ENCODE measurements at regions not wholly inside any gene's neighbourhood (a gene's known extent, or its start where the extent isn't known, plus 50 kb on each side); places are given as distances from the start of the nearest gene placed in this dataset.

DNA sequence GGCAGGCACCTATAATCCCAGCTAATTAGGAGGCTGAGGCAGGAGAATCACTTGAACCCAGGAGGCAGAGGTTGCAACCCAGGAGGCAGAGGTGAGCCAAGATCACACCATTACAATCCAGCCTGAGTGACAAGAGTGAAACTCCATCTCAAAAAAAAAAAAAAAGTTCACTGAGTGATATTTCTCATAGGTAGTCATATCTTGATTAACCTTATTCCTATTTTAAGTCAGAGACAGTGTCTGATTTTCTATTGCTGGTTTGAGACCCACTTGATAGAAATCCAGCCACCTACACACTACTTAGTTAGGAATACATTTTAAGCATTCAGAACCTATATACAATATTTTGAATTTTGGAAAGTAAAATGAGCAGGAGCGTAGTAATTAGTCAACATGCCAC lies 357.4 kb upstream of the ADGRL2 start:
- TF ChIP-seq, protein P1, sequence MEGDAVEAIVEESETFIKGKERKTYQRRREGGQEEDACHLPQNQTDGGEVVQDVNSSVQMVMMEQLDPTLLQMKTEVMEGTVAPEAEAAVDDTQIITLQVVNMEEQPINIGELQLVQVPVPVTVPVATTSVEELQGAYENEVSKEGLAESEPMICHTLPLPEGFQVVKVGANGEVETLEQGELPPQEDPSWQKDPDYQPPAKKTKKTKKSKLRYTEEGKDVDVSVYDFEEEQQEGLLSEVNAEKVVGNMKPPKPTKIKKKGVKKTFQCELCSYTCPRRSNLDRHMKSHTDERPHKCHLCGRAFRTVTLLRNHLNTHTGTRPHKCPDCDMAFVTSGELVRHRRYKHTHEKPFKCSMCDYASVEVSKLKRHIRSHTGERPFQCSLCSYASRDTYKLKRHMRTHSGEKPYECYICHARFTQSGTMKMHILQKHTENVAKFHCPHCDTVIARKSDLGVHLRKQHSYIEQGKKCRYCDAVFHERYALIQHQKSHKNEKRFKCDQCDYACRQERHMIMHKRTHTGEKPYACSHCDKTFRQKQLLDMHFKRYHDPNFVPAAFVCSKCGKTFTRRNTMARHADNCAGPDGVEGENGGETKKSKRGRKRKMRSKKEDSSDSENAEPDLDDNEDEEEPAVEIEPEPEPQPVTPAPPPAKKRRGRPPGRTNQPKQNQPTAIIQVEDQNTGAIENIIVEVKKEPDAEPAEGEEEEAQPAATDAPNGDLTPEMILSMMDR (IDR thresholded peaks at IDR 0.05; ENCODE audit: insufficient read depth, low read length, poor library complexity, severe bottlenecking), result no peak
- TF ChIP-seq EZH2phosphoT487 (conservative IDR thresholded peaks at IDR 0.05; ENCODE audit: low read length), result no peak
- Histone ChIP-seq H3K9me2 (replicated peaks; ENCODE audit: insufficient read depth, low read length) (no peaks in the 10 kb centered on the region), H3K9me3 (ENCODE audit: insufficient read depth, low read length) (peaks cover 9% of the 10 kb centered on the region; the same call in 1 of the 2 replicates), H3K36me3 (ENCODE audit: low read length) (no peaks in the 10 kb centered on the region), H3K4me3 (ENCODE audit: insufficient read depth, low read length, poor library complexity, severe bottlenecking) (no peak overlapping the region), H3K79me2 (ENCODE audit: insufficient read depth, low read length) (no peaks in the 10 kb centered on the region), H4K20me1 (ENCODE audit: low read depth, low read length) (no peaks in the 10 kb centered on the region), H3K9ac (ENCODE audit: low read length) (no peak overlapping the region), H3K4me2 (ENCODE audit: low read depth, low read length, poor library complexity, severe bottlenecking) (no peak overlapping the region), H3K27me3 (ENCODE audit: low read length) (no peaks in the 10 kb centered on the region), H2AFZ (ENCODE audit: low read depth, low read length, severe bottlenecking) (no peak overlapping the region), H3F3A (ENCODE audit: insufficient read depth) (no peaks in the 10 kb centered on the region), H3K27ac (ENCODE audit: low read depth, low read length) (no peak overlapping the region)

- H3K4me2 ChIP-seq (ENCODE audit: low read depth, low read length, poor library complexity, severe bottlenecking), result no peak overlapping the region
- no peak overlapping the region for H3K27ac ChIP-seq (ENCODE audit: low read depth, low read length)
- H3F3A ChIP-seq (ENCODE audit: insufficient read depth), result no peaks in the 10 kb centered on the region
- H3K9ac ChIP-seq (ENCODE audit: low read length), result no peak overlapping the region
- H3K36me3 ChIP-seq (ENCODE audit: low read length), result no peaks in the 10 kb centered on the region
- no peaks in the 10 kb centered on the region for H3K27me3 ChIP-seq (ENCODE audit: low read length)
- H3K79me2 ChIP-seq (ENCODE audit: insufficient read depth, low read length), result no peaks in the 10 kb centered on the region
- no peaks in the 10 kb centered on the region for H3K9me2 ChIP-seq (replicated peaks; ENCODE audit: insufficient read depth, low read length)
- peaks cover 9% of the 10 kb centered on the region; the same call in 1 of the 2 replicates for H3K9me3 ChIP-seq (ENCODE audit: insufficient read depth, low read length)
- no peaks in the 10 kb centered on the region for H4K20me1 ChIP-seq (ENCODE audit: low read depth, low read length)
- TF ChIP-seq, protein P1 (IDR thresholded peaks at IDR 0.05; ENCODE audit: insufficient read depth, low read length, poor library complexity, severe bottlenecking), result no peak
- TF ChIP-seq EZH2phosphoT487 (conservative IDR thresholded peaks at IDR 0.05; ENCODE audit: low read length), result no peak
- no peak overlapping the region for H2AFZ ChIP-seq (ENCODE audit: low read depth, low read length, severe bottlenecking)
- H3K4me3 ChIP-seq (ENCODE audit: insufficient read depth, low read length, poor library complexity, severe bottlenecking), result no peak overlapping the region
These were observed 361.5 kb upstream of the ADGRL2 start for GRCh38 chr1:81439046-81439823.

DNA sequence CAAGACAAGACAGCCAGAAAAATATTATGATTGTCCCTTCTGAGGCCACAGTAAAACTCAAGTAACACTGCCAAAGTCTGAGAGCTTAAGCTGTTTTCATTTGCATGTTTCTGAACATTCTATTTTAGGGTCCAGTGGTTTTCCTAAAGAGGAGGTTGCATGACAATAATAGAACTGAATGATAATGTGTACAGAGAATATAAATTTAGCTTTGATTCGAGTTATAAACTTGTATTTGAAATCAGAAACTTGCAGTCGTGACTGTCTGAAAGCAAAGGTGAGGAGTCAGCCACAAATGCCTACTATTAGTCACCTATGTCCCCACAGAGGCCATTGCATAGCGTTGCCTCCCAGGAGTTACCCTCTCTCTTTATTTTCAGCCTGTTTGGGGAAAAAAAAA lies 363.1 kb upstream of the ADGRL2 start:
- H3K9me2 ChIP-seq (replicated peaks; ENCODE audit: insufficient read depth, low read length), result no peaks in the 10 kb centered on the region
- no peak overlapping the region for H3K9ac ChIP-seq (ENCODE audit: low read length)
- no peaks in the 10 kb centered on the region for H3K79me2 ChIP-seq (ENCODE audit: insufficient read depth, low read length)
- no peaks in the 10 kb centered on the region for H3K36me3 ChIP-seq (ENCODE audit: low read length)
- H3K27me3 ChIP-seq (ENCODE audit: low read length), result no peaks in the 10 kb centered on the region
- no peak overlapping the region for H3K27ac ChIP-seq (ENCODE audit: low read depth, low read length)
- no peaks in the 10 kb centered on the region for H3F3A ChIP-seq (ENCODE audit: insufficient read depth)
- H4K20me1 ChIP-seq (ENCODE audit: low read depth, low read length), result no peaks in the 10 kb centered on the region
- peaks cover 9% of the 10 kb centered on the region; the same call in 1 of the 2 replicates for H3K9me3 ChIP-seq (ENCODE audit: insufficient read depth, low read length)
- H3K4me2 ChIP-seq (ENCODE audit: low read depth, low read length, poor library complexity, severe bottlenecking), result peak overlapping the region; percentile 52
- peak overlapping the region; percentile 1 for H3K4me3 ChIP-seq (ENCODE audit: insufficient read depth, low read length, poor library complexity, severe bottlenecking)
- TF ChIP-seq EZH2phosphoT487 (conservative IDR thresholded peaks at IDR 0.05; ENCODE audit: low read length), result no peak
- TF ChIP-seq, protein P1 (IDR thresholded peaks at IDR 0.05; ENCODE audit: insufficient read depth, low read length, poor library complexity, severe bottlenecking), result no peak
- peak overlapping the region; percentile 80 for H2AFZ ChIP-seq (ENCODE audit: low read depth, low read length, severe bottlenecking)

Data from SU-DHL-6 (cell line).